IMR-90 (cell line): ENCODE measurements at regions not wholly inside any gene's neighbourhood (a gene's known extent, or its start where the extent isn't known, plus 50 kb on each side); places are given as distances from the start of the nearest gene placed in this dataset.

Source experiments
- ATAC-seq: fragments of 200-7000 bp; cut with Tn5 transposase; 2 replicates; pipeline ENCODE4 v1.9.1; 2020; ENCODE audit warnings: low read depth, mild to moderate bottlenecking, moderate library complexity
- BruUV-seq: library from RNA; stranded (reverse); fragments of 400-500 nt; replicated peaks from 2 replicates; lab custom pipeline; 2021; lab: Mats Ljungman, UMichigan
- CTCF ChIA-PET: fragments of 300-600 bp; formaldehyde crosslinking; extraction: SDS; loops from one replicate; lab custom pipeline; 2021; ENCODE audit warnings: antibody characterized with exemption; lab: Yijun Ruan, JAX
- POLR2A ChIA-PET: fragments of 300-600 bp; sonication (Branson Sonifier 250); formaldehyde crosslinking; loops from one replicate; lab custom pipeline; 2022; ENCODE audit warnings: antibody characterized with exemption; ENCODE audit not compliant: unreplicated experiment; lab: Charles Lee
- DNase-seq: peaks from one replicate; pipeline ENCODE4 v3.0.0; 2013
- H2AFZ ChIP-seq: replicated peaks from 2 replicates; pipeline ENCODE3; 2013; ENCODE audit warnings: low read length, mild to moderate bottlenecking; ENCODE audit not compliant: poor library complexity
- H2AK5ac ChIP-seq: 2 replicates; pipeline ENCODE4 v1.6.1; 2013; ENCODE audit warnings: low read depth, low read length, inconsistent platforms
- H2AK9ac ChIP-seq: replicated peaks from 2 replicates; pipeline ENCODE3; 2013; ENCODE audit warnings: mild to moderate bottlenecking, low read depth, low read length, moderate library complexity; ENCODE audit not compliant: poor library complexity
- H2BK120ac ChIP-seq: 2 replicates; pipeline ENCODE4 v1.6.1; 2013; ENCODE audit warnings: low read depth, low read length, inconsistent platforms
- H2BK15ac ChIP-seq: 3 replicates; pipeline ENCODE4 v1.6.1; 2013; ENCODE audit warnings: low read depth, low read length, inconsistent platforms
- H2BK20ac ChIP-seq: 2 replicates; pipeline ENCODE4 v1.6.1; 2013; ENCODE audit warnings: low read depth, mild to moderate bottlenecking, inconsistent platforms, low read length, moderate library complexity
- H2BK5ac ChIP-seq: 2 replicates; pipeline ENCODE4 v1.6.1; 2013; ENCODE audit warnings: mild to moderate bottlenecking, low read depth, low read length, inconsistent platforms; ENCODE audit not compliant: poor library complexity, severe bottlenecking
- H3K14ac ChIP-seq: replicated peaks from 2 replicates; pipeline ENCODE4 v1.6.1; 2013; ENCODE audit warnings: low read depth, low read length, inconsistent platforms
- H3K18ac ChIP-seq: 2 replicates; pipeline ENCODE4 v1.6.1; 2013; ENCODE audit warnings: low read depth, low read length, control low read depth
- H3K23ac ChIP-seq: 2 replicates; pipeline ENCODE4 v1.6.1; 2013; ENCODE audit warnings: low read depth, low read length, inconsistent platforms
- H3K27ac ChIP-seq: 2 replicates; pipeline ENCODE4 v1.5.1; 2013; ENCODE audit warnings: mild to moderate bottlenecking, control low read depth, low read length; ENCODE audit not compliant: insufficient read depth
- H3K27me3 ChIP-seq: 2 replicates; pipeline ENCODE4 v1.6.1; 2013; ENCODE audit warnings: low read length; ENCODE audit not compliant: control insufficient read depth, insufficient read depth
- H3K36me3 ChIP-seq: 2 replicates; pipeline ENCODE4 v1.6.1; 2013; ENCODE audit warnings: low read length, mixed read lengths; ENCODE audit not compliant: control insufficient read depth, insufficient read depth
- H3K4ac ChIP-seq: 2 replicates; pipeline ENCODE4 v1.6.1; 2013; ENCODE audit warnings: low read depth, low read length, inconsistent platforms
- H3K4me1 ChIP-seq: 2 replicates; pipeline ENCODE4 v1.6.1; 2013; ENCODE audit warnings: low read length, mixed read lengths; ENCODE audit not compliant: control insufficient read depth, insufficient read depth
- H3K4me2 ChIP-seq: 2 replicates; pipeline ENCODE4 v1.6.1; 2013; ENCODE audit warnings: low read depth, mild to moderate bottlenecking, control low read depth, low read length, moderate library complexity
- H3K4me3 ChIP-seq: 2 replicates; pipeline ENCODE4 v1.5.1; 2013; ENCODE audit warnings: low read depth, mild to moderate bottlenecking, control low read depth, low read length, moderate library complexity; ENCODE audit not compliant: insufficient read depth
- H3K56ac ChIP-seq: 2 replicates; pipeline ENCODE4 v1.6.1; 2013; ENCODE audit warnings: low read length, inconsistent platforms; ENCODE audit not compliant: insufficient read depth; ENCODE audit errors: extremely low read depth
- H3K79me1 ChIP-seq, 2 experiments: 2 replicates each; pipeline ENCODE4 v1.6.1; 2013; ENCODE audit warnings: low read length in 2 of 2, inconsistent platforms in 1 of 2, low read depth in 1 of 2
- H3K9ac ChIP-seq: 2 replicates; pipeline ENCODE4 v1.6.1; 2013; ENCODE audit warnings: low read depth, low read length, control low read depth
- H3K9me1 ChIP-seq: 2 replicates; pipeline ENCODE4 v1.6.1; 2013; ENCODE audit warnings: low read length, inconsistent platforms; ENCODE audit not compliant: insufficient read depth
- H3K9me3 ChIP-seq: 2 replicates; pipeline ENCODE4 v1.6.1; 2013; ENCODE audit warnings: low read length; ENCODE audit not compliant: control insufficient read depth, insufficient read depth
- H4K20me1 ChIP-seq: 2 replicates; pipeline ENCODE4 v1.6.1; 2013; ENCODE audit warnings: low read length, inconsistent platforms; ENCODE audit not compliant: insufficient read depth
- H4K5ac ChIP-seq: 2 replicates; pipeline ENCODE4 v1.6.1; 2013; ENCODE audit warnings: mild to moderate bottlenecking, low read depth, low read length, control low read depth
- H4K8ac ChIP-seq, 2 experiments: 2 replicates each; pipeline ENCODE4 v1.6.1; 2013; ENCODE audit warnings: low read depth in 2 of 2, low read length in 2 of 2, control low read depth in 1 of 2, inconsistent platforms in 1 of 2
- H4K91ac ChIP-seq: 2 replicates; pipeline ENCODE4 v1.6.1; 2013; ENCODE audit warnings: low read depth, low read length, inconsistent platforms; ENCODE audit not compliant: insufficient read depth
- BHLHE40 ChIP-seq: fragments of 150-350 bp; IDR thresholded peaks from 2 replicates; pipeline ENCODE4 v1.6.1; 2016; ENCODE audit warnings: mild to moderate bottlenecking, low read depth, low read length
- CEBPB ChIP-seq: IDR thresholded peaks from 2 replicates; pipeline ENCODE4 v1.6.1; 2012; ENCODE audit warnings: low read depth, low read length, improper control_type of control experiment
- CHD1 ChIP-seq: IDR thresholded peaks from 2 replicates; pipeline ENCODE4 v1.6.1; 2012; ENCODE audit warnings: low read depth, low read length, improper control_type of control experiment
- FOS ChIP-seq: fragments of 150-350 bp; IDR thresholded peaks from 2 replicates; pipeline ENCODE4 v1.6.1; 2016; ENCODE audit warnings: low read depth, low read length
- MAFK ChIP-seq: IDR thresholded peaks from 2 replicates; pipeline ENCODE4 v1.6.1; 2012; ENCODE audit warnings: low read depth, low read length, improper control_type of control experiment
- MAZ ChIP-seq: IDR thresholded peaks from 2 replicates; pipeline ENCODE4 v1.6.1; 2012; ENCODE audit warnings: low read depth, mild to moderate bottlenecking, low read length, improper control_type of control experiment, moderate library complexity, borderline replicate concordance
- MXI1 ChIP-seq: IDR thresholded peaks from 2 replicates; pipeline ENCODE4 v1.6.1; 2012; ENCODE audit warnings: low read depth, mild to moderate bottlenecking, low read length, moderate library complexity, borderline replicate concordance
- NFE2L2 ChIP-seq: fragments of 150-350 bp; IDR thresholded peaks from 2 replicates; pipeline ENCODE4 v1.6.1; 2016; ENCODE audit warnings: low read depth, mild to moderate bottlenecking, low read length
- POLR2A ChIP-seq: IDR thresholded peaks from 2 replicates; pipeline ENCODE4 v1.6.1; 2012; ENCODE audit warnings: mild to moderate bottlenecking, low read depth, low read length
- RAD21 ChIP-seq: IDR thresholded peaks from 2 replicates; pipeline ENCODE4 v1.6.1; 2012; ENCODE audit warnings: low read length, improper control_type of control experiment
- RCOR1 ChIP-seq: IDR thresholded peaks from 2 replicates; pipeline ENCODE4 v1.6.1; 2012; ENCODE audit warnings: mild to moderate bottlenecking, low read length, improper control_type of control experiment; ENCODE audit not compliant: insufficient replicate concordance
- RFX5 ChIP-seq: IDR thresholded peaks from 2 replicates; pipeline ENCODE4 v1.8.0; 2012; ENCODE audit warnings: low read depth, mild to moderate bottlenecking, low read length, moderate library complexity
- SMC3 ChIP-seq: fragments of 150-350 bp; IDR thresholded peaks from 2 replicates; pipeline ENCODE4 v1.6.1; 2016; ENCODE audit warnings: low read depth, mild to moderate bottlenecking, antibody characterized with exemption, low read length, moderate library complexity
- WGBS, 2 experiments: methylation state at CpG; one replicate each; pipeline versions ENCODE4 v1.1.5 to v1.1.7; 2013; ENCODE audit warnings: missing lambda C conversion rate in 2 of 2; ENCODE audit not compliant: insufficient read length in 1 of 2; ENCODE audit errors: extremely low coverage in 2 of 2; 5-methylcytosine and 5-hydroxymethylcytosine counted together
- dilution Hi-C: fragments of 300-500 bp; cut with HindIII; formaldehyde crosslinking; loops from one replicate; pipeline ENCODE4 v1.14.3; 2018; ENCODE audit warnings: low sequenced_read_pairs; ENCODE audit not compliant: unreplicated experiment
- in situ Hi-C: fragments of 300-500 bp; cut with MboI; formaldehyde crosslinking; loops from 3 replicates; pipeline ENCODE4 v1.14.3; 2019; ENCODE audit warnings: low sequenced_read_pairs, inconsistent platforms, mixed read lengths
- intact Hi-C: fragments of 100-400 bp; cut with micrococcal nuclease; formaldehyde crosslinking; loops from 2 replicates; pipeline ENCODE4 v1.10.0; 2022
- TF ChIP-seq, protein P1 (sequence below): fragments of 150-350 bp; IDR thresholded peaks from 2 replicates; pipeline ENCODE4 v1.6.1; 2017; ENCODE audit warnings: mild to moderate bottlenecking, antibody characterized with exemption, low read length, low read depth
- TF ChIP-seq, protein P2 (sequence below): fragments of 150-350 bp; IDR thresholded peaks from 2 replicates; pipeline ENCODE4 v1.6.1; 2016; ENCODE audit warnings: low read depth, mild to moderate bottlenecking, low read length, moderate library complexity, borderline replicate concordance
- TF ChIP-seq, protein P3 (sequence below): conservative IDR thresholded peaks from 2 replicates; pipeline ENCODE4 v1.5.1; 2012; ENCODE audit warnings: mild to moderate bottlenecking, low read depth, low read length, improper control_type of control experiment

- H3K4ac ChIP-seq, result no peak overlapping the region
- no peaks in the 10 kb centered on the region for H3K4me1 ChIP-seq
- H4K20me1 ChIP-seq, result no peaks in the 10 kb centered on the region
- H3K27ac ChIP-seq, result no peak overlapping the region
- WGBS, 2 experiments, result 50% methylated on average over 1 of the region's 4 CpGs; no CpG with 5 or more reads in 1 of the 2 experiments
- H4K5ac ChIP-seq, result no peak overlapping the region
- H3K9me3 ChIP-seq, result peaks cover 6% of the 10 kb centered on the region; the same call in 1 of the 2 replicates
- H3K27me3 ChIP-seq, result no peaks in the 10 kb centered on the region
- no peak overlapping the region for H2AK9ac ChIP-seq
- no peak overlapping the region for H3K4me2 ChIP-seq
- TF ChIP-seq POLR2A (no peak), RFX5 (no peak), MAFK (no peak), NFE2L2 (no peak), BHLHE40 (no peak), CEBPB (no peak), CHD1 (no peak), RCOR1 (no peak), RAD21 (no peak), FOS (no peak), MXI1 (no peak), SMC3 (no peak), MAZ (no peak)
- TF ChIP-seq, protein P1, sequence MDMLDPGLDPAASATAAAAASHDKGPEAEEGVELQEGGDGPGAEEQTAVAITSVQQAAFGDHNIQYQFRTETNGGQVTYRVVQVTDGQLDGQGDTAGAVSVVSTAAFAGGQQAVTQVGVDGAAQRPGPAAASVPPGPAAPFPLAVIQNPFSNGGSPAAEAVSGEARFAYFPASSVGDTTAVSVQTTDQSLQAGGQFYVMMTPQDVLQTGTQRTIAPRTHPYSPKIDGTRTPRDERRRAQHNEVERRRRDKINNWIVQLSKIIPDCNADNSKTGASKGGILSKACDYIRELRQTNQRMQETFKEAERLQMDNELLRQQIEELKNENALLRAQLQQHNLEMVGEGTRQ, result no peak
- TF ChIP-seq, protein P2, sequence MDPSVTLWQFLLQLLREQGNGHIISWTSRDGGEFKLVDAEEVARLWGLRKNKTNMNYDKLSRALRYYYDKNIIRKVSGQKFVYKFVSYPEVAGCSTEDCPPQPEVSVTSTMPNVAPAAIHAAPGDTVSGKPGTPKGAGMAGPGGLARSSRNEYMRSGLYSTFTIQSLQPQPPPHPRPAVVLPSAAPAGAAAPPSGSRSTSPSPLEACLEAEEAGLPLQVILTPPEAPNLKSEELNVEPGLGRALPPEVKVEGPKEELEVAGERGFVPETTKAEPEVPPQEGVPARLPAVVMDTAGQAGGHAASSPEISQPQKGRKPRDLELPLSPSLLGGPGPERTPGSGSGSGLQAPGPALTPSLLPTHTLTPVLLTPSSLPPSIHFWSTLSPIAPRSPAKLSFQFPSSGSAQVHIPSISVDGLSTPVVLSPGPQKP, result no peak
- TF ChIP-seq, protein P3, sequence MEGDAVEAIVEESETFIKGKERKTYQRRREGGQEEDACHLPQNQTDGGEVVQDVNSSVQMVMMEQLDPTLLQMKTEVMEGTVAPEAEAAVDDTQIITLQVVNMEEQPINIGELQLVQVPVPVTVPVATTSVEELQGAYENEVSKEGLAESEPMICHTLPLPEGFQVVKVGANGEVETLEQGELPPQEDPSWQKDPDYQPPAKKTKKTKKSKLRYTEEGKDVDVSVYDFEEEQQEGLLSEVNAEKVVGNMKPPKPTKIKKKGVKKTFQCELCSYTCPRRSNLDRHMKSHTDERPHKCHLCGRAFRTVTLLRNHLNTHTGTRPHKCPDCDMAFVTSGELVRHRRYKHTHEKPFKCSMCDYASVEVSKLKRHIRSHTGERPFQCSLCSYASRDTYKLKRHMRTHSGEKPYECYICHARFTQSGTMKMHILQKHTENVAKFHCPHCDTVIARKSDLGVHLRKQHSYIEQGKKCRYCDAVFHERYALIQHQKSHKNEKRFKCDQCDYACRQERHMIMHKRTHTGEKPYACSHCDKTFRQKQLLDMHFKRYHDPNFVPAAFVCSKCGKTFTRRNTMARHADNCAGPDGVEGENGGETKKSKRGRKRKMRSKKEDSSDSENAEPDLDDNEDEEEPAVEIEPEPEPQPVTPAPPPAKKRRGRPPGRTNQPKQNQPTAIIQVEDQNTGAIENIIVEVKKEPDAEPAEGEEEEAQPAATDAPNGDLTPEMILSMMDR, result no peak
- H2BK5ac ChIP-seq, result no peak overlapping the region
- no peak overlapping the region for H2AFZ ChIP-seq
- no peaks in the 10 kb centered on the region for H3K36me3 ChIP-seq
- H3K23ac ChIP-seq, result no peak overlapping the region
- in situ Hi-C loops, result loop anchor here (10.0 kb wide), 1 partner anchor 936 kb away; no protein-coding TSS in a partner anchor
- no peak overlapping the region for H4K8ac ChIP-seq
- no peak overlapping the region for H3K18ac ChIP-seq
- no peak overlapping the region for H2AK5ac ChIP-seq
- H3K14ac ChIP-seq, result no peak overlapping the region
- H3K4me3 ChIP-seq, result no peak overlapping the region
- dilution Hi-C loops, result no loop called here
- ATAC-seq (no peak), DNase-seq (no peak)
- no peak overlapping the region for H2BK120ac ChIP-seq
- H4K91ac ChIP-seq, result no peak overlapping the region
- CTCF ChIA-PET, result no interaction called here
- POLR2A ChIA-PET, result no interaction called here
- H3K9ac ChIP-seq, result no peak overlapping the region
- H3K79me1 ChIP-seq, result no peaks in the 10 kb centered on the region
- H3K56ac ChIP-seq, result no peak overlapping the region
- H3K9me1 ChIP-seq, result no peaks in the 10 kb centered on the region
- no peak overlapping the region for H2BK15ac ChIP-seq
- no TSS peak for BruUV-seq
- no peak overlapping the region for H2BK20ac ChIP-seq
- intact Hi-C loops, result no loop called here
These were observed 428.5 kb upstream of the MGMT start for GRCh38 chr10:129038522-129038921.
